Endodermal cell (in vitro differentiated cells): ENCODE measurements at regions not wholly inside any gene's neighbourhood (a gene's known extent, or its start where the extent isn't known, plus 50 kb on each side); places are given as distances from the start of the nearest gene placed in this dataset.

ENCODE experiments used
- DNase-seq: peaks from one replicate; pipeline ENCODE4 v3.0.0-alpha.2; 2017
- H3K27ac ChIP-seq: 2 replicates; pipeline ENCODE4 v1.5.1; 2013; ENCODE audit warnings: mild to moderate bottlenecking, low read depth, low read length, moderate library complexity
- H3K27me3 ChIP-seq: 2 replicates; pipeline ENCODE4 v1.6.1; 2013; ENCODE audit warnings: mild to moderate bottlenecking, low read length, moderate library complexity; ENCODE audit not compliant: insufficient read depth, control insufficient read depth, poor library complexity, severe bottlenecking
- H3K36me3 ChIP-seq: 2 replicates; pipeline ENCODE4 v1.7.0; 2013; ENCODE audit warnings: mild to moderate bottlenecking, low read length, moderate library complexity; ENCODE audit not compliant: control insufficient read depth, insufficient read depth
- H3K4me1 ChIP-seq: one replicate; pipeline ENCODE4 v1.7.0; 2013; ENCODE audit warnings: low read length; ENCODE audit not compliant: control insufficient read depth, insufficient read depth
- H3K4me3 ChIP-seq: 2 replicates; pipeline ENCODE4 v1.5.1; 2013; ENCODE audit warnings: mild to moderate bottlenecking, low read length, moderate library complexity
- H3K9ac ChIP-seq: 2 replicates; pipeline ENCODE4 v1.6.1; 2013; ENCODE audit warnings: mild to moderate bottlenecking, low read length, moderate library complexity; ENCODE audit not compliant: poor library complexity, severe bottlenecking; ENCODE audit errors: extremely low read depth
- H3K9me3 ChIP-seq: 2 replicates; pipeline ENCODE4 v1.6.1; 2013; ENCODE audit warnings: mild to moderate bottlenecking, low read length, moderate library complexity; ENCODE audit not compliant: control insufficient read depth
- H3K27ac Mint-ChIP-seq: 2 replicates; pipeline ENCODE4 v1.8.0; 2020; ENCODE audit warnings: mixed read lengths
- H3K27me3 Mint-ChIP-seq: 2 replicates; pipeline ENCODE4 v1.8.0; 2021; ENCODE audit warnings: mild to moderate bottlenecking, mixed read lengths; ENCODE audit not compliant: insufficient read depth
- H3K36me3 Mint-ChIP-seq: 2 replicates; pipeline ENCODE4 v1.8.0; 2020; ENCODE audit warnings: low read depth, mixed read lengths
- H3K4me1 Mint-ChIP-seq: 2 replicates; pipeline ENCODE4 v1.8.0; 2020; ENCODE audit warnings: mixed read lengths
- H3K4me3 Mint-ChIP-seq: 2 replicates; pipeline ENCODE4 v1.8.0; 2020; ENCODE audit warnings: mild to moderate bottlenecking, moderate library complexity, mixed read lengths
- H3K9me3 Mint-ChIP-seq: 2 replicates; pipeline ENCODE4 v1.8.0; 2020; ENCODE audit warnings: mild to moderate bottlenecking, mixed read lengths
- CTCF ChIP-seq: fragments of 200-600 bp; sonication (generic); conservative IDR thresholded peaks from 2 replicates; pipeline ENCODE4 v1.5.0; 2021; ENCODE audit warnings: antibody characterized with exemption, mild to moderate bottlenecking
- WGBS, 2 experiments: methylation state at CpG; one replicate each; pipeline versions ENCODE4 v1.1.5 to v1.1.7; 2013; ENCODE audit warnings: missing lambda C conversion rate in 2 of 2, mixed read lengths in 1 of 2; ENCODE audit not compliant: insufficient coverage in 1 of 2, insufficient read length in 1 of 2; 5-methylcytosine and 5-hydroxymethylcytosine counted together

DNA sequence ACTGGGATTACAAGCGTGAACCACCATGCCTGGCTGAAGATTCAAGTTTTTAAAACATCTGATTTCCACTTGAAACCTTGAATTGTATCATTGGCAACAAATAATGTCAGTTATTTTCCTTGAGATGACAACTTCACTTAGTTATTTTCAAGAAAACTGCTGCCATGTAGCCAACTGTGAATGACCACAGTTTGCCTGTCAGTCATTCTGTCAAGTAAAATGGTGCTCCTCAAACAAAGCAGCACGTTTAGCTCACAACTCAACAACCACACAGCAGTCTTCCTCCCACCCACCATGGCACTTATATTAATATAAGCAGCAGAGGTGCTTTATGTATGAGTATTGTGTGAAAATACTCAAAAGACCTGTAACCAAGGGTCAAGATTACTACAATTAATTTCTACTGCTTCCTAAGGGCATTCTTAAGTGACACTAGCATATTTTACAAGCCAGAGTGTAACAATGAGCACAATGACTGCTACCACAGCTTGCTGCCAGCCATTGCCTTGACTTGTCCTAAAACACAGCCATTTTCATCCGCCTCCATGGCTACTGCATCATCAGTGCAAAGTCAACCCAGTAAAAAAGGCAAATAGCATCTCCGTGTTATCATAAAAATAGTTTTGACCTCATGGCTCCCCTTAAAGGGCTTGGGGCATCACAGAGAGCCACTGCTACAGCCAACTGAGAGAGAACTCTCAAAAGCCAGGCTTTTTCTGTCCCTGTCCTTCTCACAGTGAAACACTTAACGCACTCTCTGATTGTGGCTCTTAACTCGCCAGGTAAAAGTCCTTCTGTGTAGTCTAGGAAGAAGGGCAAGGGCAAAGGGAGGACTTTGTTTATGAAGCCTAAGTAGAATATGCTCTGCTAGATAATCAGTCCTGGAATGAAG is 96.4 kb upstream of the TAB2 start:
- Histone ChIP-seq H3K27ac (peak overlapping the region; percentile 76), H3K27me3 (no peaks in the 10 kb centered on the region), H3K4me1 (no peaks in the 10 kb centered on the region), H3K4me3 (no peak overlapping the region), H3K9me3 (no peaks in the 10 kb centered on the region), H3K36me3 (no peaks in the 10 kb centered on the region), H3K9ac (no peak overlapping the region)
- Mint-ChIP-seq H3K4me3 (no peak overlapping the region), H3K9me3 (no peaks in the 10 kb centered on the region), H3K27ac (no peak overlapping the region), H3K27me3 (no peaks in the 10 kb centered on the region), H3K36me3 (no peaks in the 10 kb centered on the region), H3K4me1 (peaks cover 12% of the 10 kb centered on the region)
- no peak for DNase-seq
- no peak for TF ChIP-seq CTCF
- 92 to 93% methylated on average over 4 to 6 of the region's 6 CpGs for WGBS, 2 experiments

- Mint-ChIP-seq H3K9me3 (no peaks in the 10 kb centered on the region), H3K27ac (no peak overlapping the region), H3K4me3 (no peak overlapping the region), H3K4me1 (peaks cover 6% of the 10 kb centered on the region), H3K36me3 (no peaks in the 10 kb centered on the region), H3K27me3 (no peaks in the 10 kb centered on the region)
- TF ChIP-seq CTCF = no peak
- H3K4me1 ChIP-seq = no peaks in the 10 kb centered on the region
- H3K27me3 ChIP-seq = no peaks in the 10 kb centered on the region
- WGBS, 2 experiments = 84 to 94% methylated on average over 4 of the region's 4 CpGs
- H3K9ac ChIP-seq = no peak overlapping the region
- H3K9me3 ChIP-seq = no peaks in the 10 kb centered on the region
- H3K4me3 ChIP-seq = no peak overlapping the region
- no peaks in the 10 kb centered on the region for H3K36me3 ChIP-seq
- peak overlapping the region; percentile 76 for H3K27ac ChIP-seq
- DNase-seq = no peak
Measured at GRCh38 chr6:149221774-149222070, 95.8 kb upstream of the TAB2 start.

DNA sequence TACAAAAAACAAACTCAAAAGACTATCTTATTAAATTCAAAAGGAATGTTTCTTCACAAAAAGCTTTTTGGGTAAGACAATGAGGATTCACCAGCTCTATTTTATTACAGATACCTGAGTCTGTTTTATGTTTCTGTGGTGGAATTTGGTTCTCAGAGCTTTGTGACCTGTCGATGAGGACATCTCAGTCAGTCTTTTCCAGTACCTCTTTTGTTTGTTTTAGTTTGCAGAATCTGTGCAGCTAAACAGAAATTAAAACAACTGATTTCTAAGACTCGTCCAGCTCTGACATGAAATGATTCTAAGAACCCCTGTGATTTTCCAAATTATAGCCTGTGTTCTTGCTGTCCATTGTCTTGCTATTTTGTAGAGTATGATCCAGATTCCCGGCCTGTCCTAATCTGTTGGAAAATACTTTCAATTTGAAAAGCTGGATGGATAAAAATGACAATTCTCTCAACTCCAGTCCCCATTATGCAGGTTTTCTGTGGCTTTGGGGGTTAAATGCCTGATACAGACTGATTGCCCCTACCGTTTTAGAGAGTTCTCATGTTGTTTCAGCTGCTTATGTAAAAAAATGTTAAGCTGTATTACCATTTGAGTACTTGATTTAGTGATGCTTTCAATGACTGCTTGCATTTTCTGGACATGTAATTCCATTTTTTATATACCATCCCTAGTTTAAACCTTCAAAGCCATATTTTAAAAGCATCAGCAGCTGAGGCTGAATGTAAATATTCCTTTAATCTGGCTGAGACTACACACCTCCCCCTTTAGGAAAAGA is 94.2 kb upstream of the TAB2 start:
- H3K36me3 Mint-ChIP-seq = no peaks in the 10 kb centered on the region
- no peaks in the 10 kb centered on the region for H3K9me3 Mint-ChIP-seq
- no peak overlapping the region for H3K4me3 ChIP-seq
- DNase-seq = no peak
- 85 to 86% methylated on average over 2 to 4 of the region's 4 CpGs for WGBS, 2 experiments
- no peaks in the 10 kb centered on the region for H3K27me3 ChIP-seq
- H3K27ac ChIP-seq = no peak overlapping the region
- no peak for TF ChIP-seq CTCF
- peaks cover 2% of the 10 kb centered on the region for H3K4me1 ChIP-seq
- no peaks in the 10 kb centered on the region for H3K36me3 ChIP-seq
- no peak overlapping the region for H3K9ac ChIP-seq
- H3K9me3 ChIP-seq = no peaks in the 10 kb centered on the region
- H3K4me3 Mint-ChIP-seq = no peak overlapping the region
- peaks cover 8% of the 10 kb centered on the region for H3K4me1 Mint-ChIP-seq
- no peak overlapping the region for H3K27ac Mint-ChIP-seq
- no peaks in the 10 kb centered on the region for H3K27me3 Mint-ChIP-seq
